ENCODE measurements at regions not wholly inside any gene's neighbourhood (a gene's known extent, or its start where the extent isn't known, plus 50 kb on each side); places are given as distances from the start of the nearest gene placed in this dataset.

DNA sequence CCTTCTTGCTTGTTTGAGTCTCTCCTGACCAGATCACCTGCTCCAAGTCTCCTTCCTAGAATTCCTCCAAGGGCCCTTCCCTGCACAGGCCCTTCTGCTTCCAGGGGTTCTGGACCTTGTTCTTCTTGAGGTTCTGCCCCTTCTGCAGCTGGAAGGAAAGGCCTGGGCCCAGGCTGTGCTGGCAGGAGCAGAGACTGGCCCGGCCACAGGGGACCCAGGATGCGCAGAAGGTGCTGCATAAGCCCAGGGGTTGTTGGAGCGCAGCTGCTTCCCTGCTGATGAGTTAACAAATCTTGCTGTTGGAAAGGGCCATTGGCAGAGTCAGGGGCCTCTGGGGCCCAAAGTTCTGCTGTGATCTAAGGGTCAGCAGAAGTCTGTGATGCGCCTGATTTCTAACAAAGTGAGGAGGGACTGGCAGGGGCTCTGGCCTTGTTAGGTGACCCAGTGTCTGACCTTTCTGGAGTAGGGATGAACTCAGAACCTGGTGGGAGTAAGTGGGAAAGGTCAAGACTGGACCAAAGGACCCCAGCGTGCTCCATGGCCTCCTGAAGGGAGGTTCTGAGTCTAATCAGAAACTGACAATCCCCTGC lies 509.8 kb downstream of the PTPRU start:
- TF ChIP-seq, protein P1, sequence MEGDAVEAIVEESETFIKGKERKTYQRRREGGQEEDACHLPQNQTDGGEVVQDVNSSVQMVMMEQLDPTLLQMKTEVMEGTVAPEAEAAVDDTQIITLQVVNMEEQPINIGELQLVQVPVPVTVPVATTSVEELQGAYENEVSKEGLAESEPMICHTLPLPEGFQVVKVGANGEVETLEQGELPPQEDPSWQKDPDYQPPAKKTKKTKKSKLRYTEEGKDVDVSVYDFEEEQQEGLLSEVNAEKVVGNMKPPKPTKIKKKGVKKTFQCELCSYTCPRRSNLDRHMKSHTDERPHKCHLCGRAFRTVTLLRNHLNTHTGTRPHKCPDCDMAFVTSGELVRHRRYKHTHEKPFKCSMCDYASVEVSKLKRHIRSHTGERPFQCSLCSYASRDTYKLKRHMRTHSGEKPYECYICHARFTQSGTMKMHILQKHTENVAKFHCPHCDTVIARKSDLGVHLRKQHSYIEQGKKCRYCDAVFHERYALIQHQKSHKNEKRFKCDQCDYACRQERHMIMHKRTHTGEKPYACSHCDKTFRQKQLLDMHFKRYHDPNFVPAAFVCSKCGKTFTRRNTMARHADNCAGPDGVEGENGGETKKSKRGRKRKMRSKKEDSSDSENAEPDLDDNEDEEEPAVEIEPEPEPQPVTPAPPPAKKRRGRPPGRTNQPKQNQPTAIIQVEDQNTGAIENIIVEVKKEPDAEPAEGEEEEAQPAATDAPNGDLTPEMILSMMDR (IDR thresholded peaks at IDR 0.05; ENCODE audit: low read depth, low read length), result no peak
- no peak for TF ChIP-seq POLR2A (IDR thresholded peaks at IDR 0.05; ENCODE audit: extremely low read depth, insufficient read length)
- no peak for TF ChIP-seq MYC (IDR thresholded peaks at IDR 0.05; ENCODE audit: low read depth, low read length)
- TF ChIP-seq, protein P2, sequence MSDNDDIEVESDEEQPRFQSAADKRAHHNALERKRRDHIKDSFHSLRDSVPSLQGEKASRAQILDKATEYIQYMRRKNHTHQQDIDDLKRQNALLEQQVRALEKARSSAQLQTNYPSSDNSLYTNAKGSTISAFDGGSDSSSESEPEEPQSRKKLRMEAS (IDR thresholded peaks at IDR 0.05; ENCODE audit: low read depth, low read length), result no peak

All from NB4 (cell line).